HK-2 (cell line): ENCODE measurements at regions not wholly inside any gene's neighbourhood (a gene's known extent, or its start where the extent isn't known, plus 50 kb on each side); places are given as distances from the start of the nearest gene placed in this dataset.

Source experiments
- DNase-seq: peaks from one replicate; pipeline ENCODE4 v3.0.0-alpha.2; 2018; ENCODE audit not compliant: unreplicated experiment

DNA sequence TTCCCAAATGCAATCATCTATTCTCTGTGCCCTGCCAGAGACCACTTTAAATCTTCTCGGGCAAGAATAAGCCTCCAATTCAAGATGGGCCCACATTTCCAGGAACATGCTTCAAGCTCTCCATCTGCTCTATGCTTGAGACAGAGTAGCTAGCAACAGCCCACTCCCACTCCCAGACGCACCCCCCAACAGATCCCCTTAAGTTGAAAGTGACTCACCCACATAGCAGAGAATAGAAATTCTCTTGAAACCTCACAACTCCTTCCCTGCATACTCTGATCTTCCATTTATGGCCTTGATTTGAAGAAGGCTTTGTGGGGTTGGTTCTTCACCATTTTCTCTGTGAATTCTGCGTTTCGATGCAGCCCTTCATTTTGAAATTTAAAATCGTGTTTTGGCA is 604.0 kb downstream of the INHBA start:
- no peak for DNase-seq

DNA sequence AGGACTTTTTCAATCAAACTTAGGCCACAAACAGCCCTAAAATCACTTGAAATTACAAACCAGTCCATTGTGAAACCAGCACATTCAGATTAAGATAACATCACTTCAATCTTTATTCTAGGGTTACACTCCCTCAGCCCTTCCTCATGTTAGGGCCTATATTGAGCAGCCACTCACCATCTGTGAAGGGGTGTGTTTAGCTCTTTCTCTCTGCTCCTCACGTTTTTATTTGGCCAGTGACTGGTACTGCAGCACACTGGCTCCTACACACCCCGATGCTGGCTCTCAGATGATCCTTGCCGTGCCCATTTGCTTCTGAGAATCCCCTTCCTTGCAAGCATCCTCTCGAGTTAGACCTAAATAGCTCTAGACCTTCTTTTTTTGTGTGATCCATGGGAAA is 604.5 kb downstream of the INHBA start:
- no peak for DNase-seq

DNA sequence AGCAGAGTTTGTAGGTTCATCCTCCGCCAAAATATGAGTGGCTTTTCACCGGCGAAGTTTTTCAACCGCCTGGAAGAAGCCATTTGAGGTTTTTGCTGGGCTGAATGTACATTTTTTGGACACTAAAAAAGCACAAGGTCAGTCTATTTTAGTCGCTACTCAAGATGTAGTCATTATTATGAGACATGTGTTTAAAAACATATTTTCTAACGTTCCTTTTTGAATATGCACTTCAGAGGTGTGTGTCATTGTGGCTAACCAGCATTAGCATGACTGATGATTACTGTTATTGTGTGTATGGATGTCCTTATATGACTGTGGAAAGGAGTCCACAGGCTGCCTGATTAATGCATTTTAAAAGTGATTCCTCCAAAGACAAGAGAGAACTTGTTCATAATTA is 605.4 kb downstream of the INHBA start:
- no peak for DNase-seq

DNA sequence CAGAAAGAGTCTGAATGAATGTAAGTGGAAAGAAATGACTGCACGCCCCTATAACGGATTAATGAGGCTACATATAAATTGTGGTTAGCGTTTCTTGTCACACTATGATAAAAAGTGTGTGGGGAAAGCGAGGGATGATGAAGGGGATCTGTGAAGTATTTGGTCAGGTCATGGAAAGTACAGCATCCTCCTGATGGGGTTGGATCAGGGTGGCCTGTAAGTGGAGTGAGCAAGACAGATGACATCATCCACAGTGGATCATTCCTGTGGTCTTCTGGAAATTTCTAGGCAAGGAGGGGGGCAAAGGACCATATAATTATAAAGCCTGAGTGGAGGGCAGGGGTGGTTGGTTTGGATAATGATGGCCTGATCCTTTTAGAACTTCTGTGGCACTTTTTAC is 606.0 kb downstream of the INHBA start:
- no peak for DNase-seq

DNA sequence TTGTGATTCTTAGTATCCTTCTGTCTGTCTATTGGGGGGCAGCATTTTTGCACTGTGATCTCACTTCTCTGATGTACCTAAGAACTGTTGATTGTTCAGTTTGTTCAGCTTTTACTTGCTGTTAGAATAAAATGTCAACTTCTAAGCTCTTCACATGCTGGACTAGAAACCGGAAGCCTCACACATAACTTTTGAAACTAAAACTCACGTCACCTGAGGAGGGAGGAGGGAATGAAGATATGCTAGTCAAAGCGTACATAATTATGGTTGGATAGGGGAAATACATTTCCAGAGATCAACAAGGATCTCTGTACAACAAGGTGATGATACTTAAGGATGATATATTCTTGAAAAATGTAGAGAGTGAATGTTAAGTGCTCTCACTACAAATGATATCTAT is 609.7 kb downstream of the INHBA start:
- DNase-seq = no peak

DNA sequence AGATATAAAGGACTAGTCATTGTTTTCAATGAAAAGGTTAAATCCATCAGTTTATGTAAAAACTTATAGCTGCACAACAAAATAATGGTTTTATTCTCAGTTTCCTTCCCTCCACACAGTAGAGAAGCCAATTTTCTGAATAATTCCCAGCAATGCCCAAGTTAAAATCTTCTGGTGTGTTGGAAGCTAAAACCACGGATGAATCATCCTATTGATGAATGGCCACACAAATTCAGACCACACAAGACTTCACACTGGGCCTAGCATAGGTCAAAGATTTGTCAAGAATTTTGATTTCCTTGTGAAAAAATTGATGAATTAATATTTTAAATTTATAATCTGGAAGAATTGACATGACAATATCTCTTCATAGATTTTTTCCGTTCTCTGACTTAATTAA is 617.6 kb downstream of the INHBA start:
- DNase-seq = no peak

DNA sequence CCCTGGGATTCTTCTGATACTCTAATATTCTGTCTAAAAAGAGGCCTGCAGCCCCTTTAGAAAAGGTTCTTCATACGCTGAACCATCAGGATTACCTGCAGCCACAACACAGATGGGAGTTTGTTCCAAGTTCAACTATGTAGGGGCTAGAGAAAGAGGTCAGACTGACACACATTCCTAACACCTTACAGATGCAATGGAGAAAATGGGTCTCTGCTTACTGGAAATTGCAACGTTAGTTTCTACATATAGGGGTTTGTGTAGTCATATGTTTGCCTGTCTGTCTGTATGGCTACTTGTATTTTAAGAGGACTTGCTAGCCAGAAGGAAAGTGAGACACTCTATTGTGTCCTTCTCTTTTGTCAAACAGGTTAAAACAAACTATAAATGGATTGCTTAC is 618.5 kb downstream of the INHBA start:
- DNase-seq = no peak

DNA sequence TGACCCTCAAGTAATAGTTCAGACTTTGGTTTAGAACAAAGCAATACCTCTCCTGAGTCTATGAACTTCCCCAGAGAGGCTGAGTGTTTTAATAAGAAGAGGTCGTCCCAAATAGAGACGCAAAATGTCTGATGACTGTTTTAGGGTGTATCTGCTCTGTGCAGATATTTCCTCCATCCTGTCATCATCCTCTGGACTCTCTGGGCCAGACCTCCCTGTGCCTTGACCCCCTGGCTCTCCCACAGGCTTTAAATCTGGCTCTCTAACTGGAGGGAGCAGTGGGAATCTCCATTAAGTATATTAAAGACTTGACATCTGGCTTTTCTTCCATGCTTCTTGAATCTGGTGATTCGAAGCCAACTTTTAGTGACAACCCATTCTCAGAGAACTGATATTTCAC is 633.3 kb downstream of the INHBA start:
- DNase-seq = no peak

DNA sequence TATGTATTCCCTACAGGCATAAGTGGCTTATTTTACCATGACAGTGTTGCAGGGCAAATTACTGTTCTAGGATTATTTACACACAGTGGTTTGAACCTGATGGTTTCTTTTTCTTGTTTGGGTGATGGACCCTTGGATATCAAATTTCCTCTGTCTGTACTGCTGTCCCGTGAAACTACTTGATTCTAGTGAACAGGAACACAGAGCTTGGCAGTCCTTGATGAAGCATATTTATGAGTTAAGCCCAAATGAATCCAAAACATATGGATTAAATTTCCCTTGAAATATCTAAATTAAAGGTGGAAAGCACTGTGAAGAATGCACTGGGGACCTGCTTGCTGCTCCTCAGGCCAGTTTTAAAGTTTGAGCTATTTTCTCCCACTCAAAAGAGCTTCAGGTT is 635.3 kb downstream of the INHBA start:
- DNase-seq = no peak

DNA sequence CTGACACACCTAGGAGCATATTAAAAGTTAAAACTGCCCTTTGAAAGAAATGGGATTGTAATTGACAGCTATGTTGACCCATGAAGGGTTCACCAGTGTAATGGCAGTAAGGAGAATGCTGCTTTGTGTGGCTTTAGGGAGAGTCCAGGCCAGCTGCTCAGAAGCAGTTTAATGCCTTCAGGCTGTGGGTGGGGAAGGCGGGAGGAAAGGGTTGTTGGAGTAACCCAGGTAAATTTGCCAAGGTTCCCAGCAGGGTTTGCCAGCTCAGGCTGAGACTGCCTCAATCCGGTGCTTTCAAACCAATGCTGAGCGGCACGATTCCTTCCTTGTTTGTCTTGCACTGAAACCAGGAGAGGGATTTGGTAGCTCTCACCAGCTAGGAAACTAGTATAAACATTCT is 637.2 kb downstream of the INHBA start:
- DNase-seq = no peak

DNA sequence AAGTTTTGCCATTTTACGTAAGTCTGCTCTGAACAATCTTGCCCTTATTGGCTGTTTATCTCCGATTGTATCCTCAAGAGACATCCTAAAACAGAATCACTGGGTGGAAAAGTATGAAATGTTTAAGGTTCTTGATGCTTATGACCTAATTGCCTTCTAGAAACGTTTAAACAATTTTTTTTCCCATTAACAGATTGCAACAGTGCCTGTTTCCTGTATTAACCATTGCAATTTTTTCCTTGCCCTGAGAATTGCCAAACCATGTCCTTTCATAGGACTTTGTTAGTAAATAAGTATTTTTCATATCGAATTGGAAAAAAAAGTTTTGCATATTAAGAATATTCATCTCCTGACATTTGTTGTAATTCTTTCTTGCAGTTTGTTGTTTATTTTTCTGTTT is 639.8 kb downstream of the INHBA start:
- no peak for DNase-seq

DNA sequence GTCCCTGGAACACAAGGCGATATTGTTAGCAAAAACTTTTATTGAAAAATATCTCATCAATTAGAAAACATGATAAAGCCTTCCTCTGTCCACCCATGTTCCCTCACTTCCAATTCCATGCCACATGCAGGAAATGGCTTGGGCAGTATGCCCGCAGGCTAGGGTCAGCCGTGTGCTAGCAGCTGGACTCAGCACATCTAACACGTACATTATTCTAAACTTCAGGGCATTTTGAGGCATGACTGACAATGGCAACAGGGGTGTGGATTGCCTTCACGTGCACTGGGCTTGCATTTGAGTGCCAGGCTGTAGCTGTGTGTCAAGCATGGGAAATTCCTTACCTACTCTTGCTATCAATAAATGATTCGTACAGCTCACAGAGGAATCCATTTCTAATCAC is 642.1 kb downstream of the INHBA start:
- no peak for DNase-seq

DNA sequence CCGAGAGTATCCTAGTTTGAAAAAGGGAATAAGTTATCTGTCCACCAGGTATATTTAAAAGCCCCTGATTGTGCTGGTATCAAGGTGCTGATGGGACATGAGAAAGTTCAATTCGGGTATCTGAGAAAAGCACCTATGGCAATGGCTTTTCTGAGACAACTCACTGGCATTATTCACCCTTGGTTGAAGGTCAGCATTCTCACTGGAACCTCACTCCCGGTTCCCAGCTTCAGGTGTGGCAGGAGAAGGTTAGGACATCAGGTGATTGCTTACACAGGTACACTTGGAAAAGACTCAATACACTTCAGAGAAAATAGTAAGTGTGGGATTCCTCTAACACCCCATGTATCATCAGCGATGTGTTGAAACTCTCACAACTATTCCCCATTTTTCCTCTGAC is 643.1 kb downstream of the INHBA start:
- DNase-seq = no peak

DNA sequence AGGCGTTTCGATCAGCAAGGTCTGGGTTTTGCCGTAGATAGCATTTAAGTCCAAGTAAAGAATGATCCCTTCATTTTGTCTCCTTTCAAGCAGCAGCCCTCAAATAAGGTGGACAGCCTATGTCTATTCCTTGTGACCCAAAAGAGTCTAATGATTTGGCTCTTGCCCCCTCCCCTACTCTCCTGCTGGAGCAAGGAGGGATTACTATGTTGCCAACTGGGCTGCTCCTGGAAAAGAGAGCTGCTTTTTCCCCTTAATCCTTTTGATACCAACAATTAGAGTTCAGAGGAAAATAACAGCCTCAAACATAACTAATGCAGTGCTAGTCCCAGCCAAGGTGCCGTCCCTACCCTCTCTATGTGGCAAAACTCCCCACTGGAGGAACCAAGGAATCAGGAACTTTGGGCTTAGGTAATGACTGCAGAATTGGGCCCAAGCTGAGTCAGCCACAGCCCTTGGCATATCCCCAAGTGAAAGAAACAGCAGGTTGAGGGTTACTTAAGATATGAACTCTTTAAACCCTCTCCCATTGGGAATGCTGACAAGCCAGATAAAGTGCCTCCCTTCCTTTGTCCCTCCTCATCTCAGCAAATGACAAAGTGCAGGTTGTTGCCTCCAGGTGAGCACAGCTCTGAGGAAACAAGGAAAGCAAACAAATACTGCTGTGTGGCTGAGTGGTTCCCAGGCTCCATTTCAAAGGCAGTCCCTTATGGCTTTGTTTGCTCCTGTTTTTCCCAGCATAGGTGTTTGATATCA is 643.7 kb downstream of the INHBA start:
- DNase-seq = no peak

DNA sequence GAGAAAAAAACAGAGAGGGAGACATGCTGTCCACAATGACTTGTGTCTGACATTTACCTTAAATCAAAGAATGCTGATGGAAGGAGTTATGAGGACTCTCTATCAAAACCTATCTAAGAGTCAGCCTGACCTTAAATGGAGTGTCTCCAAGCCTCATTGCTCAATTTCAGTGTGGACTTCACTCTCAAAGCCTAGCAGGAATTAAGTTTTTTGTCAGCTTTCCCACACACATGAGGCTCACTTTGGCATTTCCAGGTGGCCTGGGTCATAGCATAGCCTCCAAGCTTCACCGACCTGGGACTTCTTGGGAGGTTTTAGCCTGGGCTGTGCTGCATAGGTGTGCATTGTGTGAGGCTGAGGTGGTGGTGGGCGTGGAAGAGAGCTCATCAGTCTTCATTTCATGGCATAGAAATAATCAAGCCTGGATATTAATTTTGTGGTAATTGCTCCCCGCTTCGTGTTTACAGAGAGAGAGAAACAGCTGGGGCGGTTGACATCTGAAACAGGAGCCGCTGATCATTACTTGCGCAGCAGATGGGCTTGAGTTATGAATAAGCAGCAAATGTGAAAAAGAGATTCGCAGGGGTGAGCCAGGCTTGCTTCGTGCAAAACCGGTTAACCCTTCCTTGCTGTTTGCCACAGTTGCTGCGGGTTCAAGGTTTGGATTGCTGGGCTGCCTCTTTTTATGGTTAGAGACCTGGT is 647.8 kb downstream of the INHBA start:
- DNase-seq = no peak

DNA sequence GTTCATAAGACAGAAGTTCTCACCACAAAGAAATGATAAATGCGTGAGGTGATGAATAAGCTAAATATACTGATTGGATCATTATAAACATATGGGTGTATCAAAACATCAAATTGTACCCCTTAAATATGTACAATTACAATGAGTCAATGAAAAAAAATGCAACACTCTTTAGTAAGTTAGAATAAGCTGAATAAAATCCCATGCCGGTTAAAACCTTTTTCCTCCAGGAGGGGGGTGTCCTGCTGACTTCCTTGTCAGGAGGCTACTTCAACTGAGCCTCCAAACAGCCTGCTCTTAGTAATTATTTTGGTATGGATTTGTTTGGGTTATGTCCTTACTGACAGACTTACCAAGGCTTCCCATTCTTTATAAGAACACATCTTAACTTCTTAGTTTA is 649.1 kb downstream of the INHBA start:
- DNase-seq = no peak

DNA sequence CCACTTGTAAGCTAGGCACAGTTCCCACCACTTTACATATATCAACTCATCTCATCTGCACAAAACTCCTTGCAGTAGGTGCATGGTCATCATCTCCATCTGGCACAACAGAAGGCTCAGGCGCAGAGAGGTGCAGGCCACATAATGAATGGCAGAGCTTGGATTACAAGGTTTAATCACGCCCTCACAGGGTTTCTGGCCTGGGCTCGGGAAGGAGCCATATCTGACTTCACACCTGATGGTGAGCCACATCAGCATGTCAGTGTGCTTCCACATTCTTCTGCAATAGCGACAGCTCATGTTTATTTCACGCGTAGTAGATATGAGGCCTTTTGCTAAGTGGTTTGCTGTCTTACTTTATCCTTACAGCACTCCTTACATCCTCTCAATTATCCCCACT is 650.2 kb downstream of the INHBA start:
- DNase-seq = no peak

DNA sequence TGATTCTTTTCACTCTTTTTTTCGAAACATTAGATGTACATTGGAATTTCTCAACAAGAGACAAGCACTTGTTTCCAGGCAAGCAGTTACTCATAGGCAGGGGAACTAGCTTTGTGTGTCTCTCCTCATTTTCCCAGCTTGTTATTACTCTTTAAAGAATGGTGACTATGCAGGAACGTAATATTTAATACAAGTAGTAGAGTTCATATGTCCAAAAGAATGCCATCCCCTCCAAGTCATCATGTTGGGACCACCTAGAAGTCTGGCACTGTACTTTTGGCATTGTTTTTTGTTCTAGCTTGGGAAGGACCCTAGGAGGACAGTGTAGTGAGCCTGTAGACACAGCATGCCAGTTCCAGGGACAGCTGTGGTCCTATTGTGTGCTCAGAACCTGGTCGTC is 650.7 kb downstream of the INHBA start:
- no peak for DNase-seq

DNA sequence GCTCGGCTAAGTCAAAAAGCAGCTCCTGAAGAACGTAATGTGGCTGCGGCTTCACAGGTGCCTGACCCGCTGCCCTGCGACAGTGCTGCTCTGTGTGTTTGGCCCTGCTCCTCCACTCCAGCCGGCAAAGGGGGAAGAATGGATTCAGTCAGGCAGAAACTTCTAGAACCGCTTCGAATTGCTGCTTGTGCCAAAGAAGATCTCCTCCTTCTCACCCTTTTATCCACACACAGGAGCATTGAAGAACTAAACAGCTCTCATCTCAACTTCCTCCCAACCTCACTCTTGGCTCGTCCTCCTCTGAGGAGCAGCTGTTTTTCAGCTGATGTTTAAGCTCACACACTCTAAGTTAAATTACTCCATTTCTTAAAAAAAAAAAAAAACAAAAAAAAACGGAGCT is 651.4 kb downstream of the INHBA start:
- no peak for DNase-seq

DNA sequence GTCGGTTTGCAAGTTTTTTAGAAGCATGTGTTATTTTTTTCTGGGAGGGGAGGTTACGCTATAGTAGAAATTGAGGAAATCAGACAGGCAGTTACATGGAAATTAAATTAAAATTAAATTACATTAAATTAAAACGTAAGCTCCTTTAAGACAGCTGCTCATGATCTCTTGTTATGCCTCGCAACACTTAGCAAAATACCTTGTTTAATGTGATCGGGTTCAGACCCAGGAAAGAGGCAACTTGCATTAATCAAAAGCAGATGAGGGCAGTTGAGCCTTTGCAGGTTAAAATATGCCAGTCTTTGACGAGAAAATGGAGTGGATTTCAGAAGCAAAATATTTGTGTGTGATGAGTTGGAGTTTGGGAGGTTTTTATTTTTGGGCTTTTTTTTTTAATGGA is 651.8 kb downstream of the INHBA start:
- DNase-seq = no peak

DNA sequence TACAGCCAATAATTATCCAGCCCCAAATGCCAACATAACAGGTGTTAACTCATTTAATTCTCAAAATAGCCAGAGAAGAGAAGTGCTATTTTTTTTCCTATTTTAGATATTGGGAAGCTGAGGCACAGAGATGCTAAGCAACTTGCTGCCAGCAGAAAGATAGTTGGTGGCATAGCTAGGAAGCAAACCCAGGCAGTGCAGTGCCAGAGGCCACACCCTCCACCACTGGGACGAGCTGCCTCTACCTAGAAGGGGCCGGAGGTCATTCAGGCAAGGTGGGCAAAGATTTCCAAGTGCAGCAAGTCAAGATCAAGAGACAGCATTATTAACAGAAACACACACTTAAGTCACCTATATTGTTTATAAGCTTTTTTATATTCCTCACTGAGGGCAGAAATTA is 654.1 kb downstream of the INHBA start:
- DNase-seq = no peak

DNA sequence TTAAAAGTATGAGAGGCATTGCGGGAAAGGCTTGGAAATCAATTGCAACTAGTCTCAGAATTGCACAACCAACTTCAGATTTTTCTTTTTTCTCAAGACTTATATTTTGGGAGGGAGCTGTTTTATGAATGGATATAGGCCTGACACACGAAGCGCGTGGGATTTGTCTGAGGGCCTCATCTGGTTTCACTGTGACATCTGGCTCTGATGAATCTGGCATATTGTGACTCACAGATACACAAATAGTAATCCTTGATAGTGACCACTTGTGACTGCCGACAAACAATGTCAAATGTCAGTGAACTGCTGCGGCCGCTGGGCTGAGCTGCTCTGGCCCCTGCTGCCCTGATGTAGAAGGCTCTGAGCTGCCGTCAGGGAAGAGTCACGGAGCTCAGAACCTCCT is 655.1 kb downstream of the INHBA start:
- no peak for DNase-seq

DNA sequence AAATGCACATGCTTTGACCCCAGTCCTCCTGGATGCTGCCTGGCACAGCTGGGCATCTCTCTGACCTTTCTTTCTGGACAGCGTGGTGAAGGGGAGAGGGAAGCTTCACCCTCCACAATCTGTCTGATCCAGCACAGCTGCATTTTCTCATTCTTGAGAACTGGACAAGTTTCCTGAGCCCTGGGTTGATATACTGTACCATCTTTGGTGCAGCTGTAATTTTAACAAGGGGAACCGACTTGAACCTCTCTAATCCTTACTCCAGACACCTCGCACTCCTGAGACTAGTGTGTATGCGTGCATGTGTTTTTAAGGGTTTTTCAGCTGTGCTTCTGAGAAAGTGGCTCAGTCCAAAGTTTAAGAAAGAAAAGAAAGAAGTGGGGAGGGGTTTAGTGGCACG is 655.7 kb downstream of the INHBA start:
- no peak for DNase-seq

DNA sequence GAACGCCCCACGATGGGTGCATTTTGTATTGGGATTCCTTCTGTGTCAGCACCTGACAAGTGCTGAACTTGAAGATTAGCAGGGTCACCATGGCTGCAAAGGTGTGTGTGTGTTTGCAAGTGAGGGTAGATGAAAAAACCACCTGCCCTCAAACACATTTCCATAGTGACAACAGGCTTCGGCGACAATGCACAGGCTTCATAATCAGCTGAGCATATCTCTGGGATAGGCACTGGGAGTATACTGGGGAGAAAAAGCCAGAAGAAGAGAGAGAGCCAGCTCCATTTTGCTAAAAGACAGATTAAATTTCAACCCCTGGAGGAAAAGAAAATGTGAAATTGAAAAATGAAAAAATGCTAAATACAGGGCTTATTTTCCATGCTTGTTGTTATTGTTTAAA is 656.1 kb downstream of the INHBA start:
- DNase-seq = no peak
